GM12878 (cell line): ENCODE measurements at regions not wholly inside any gene's neighbourhood (a gene's known extent, or its start where the extent isn't known, plus 50 kb on each side); places are given as distances from the start of the nearest gene placed in this dataset.

Experiments used
- ATAC-seq: fragments of 200-7000 bp; cut with Tn5 transposase; 3 replicates; pipeline ENCODE4 v1.9.1; 2020; ENCODE audit warnings: mild to moderate bottlenecking, moderate library complexity
- BruUV-seq: library from RNA; stranded (reverse); fragments of 400-500 nt; replicated peaks from 2 replicates; lab custom pipeline; 2021; lab: Mats Ljungman, UMichigan
- CTCF ChIA-PET: fragments of 300-600 bp; sonication (Branson Sonifier 250); formaldehyde crosslinking; extraction: SDS; loops from one replicate; lab custom pipeline; 2021; ENCODE audit warnings: inconsistent platforms; lab: Yijun Ruan, JAX
- POLR2A ChIA-PET: fragments of 350-600 bp; formaldehyde crosslinking; extraction: SDS; loops from one replicate; lab custom pipeline; 2021; ENCODE audit warnings: inconsistent platforms; lab: Charles Lee
- RAD21 ChIA-PET: fragments of 300-600 bp; sonication (Branson Sonifier 250); formaldehyde crosslinking; loops from one replicate; lab custom pipeline; 2023; ENCODE audit warnings: antibody characterized with exemption; ENCODE audit not compliant: unreplicated experiment; lab: Charles Lee
- SMC1A ChIA-PET: fragments of 300-600 bp; sonication (Branson Sonifier 250); formaldehyde crosslinking; loops from one replicate; lab custom pipeline; 2023; ENCODE audit not compliant: unreplicated experiment, uncharacterized antibody; lab: Charles Lee
- DNase-seq: peaks from one replicate; pipeline ENCODE4 v3.0.0-alpha.2; 2011; ENCODE audit warnings: low read depth, low spot score
- FAIRE-seq: peaks from 3 replicates; lab custom pipeline; 2011; peaks lifted over from hg19 to GRCh38; lab: Jason Lieb, UNC
- H2AFZ ChIP-seq: 2 replicates; pipeline ENCODE4 v1.6.0; 2011; ENCODE audit warnings: low read depth, low read length, control low read depth; ENCODE audit not compliant: control insufficient read depth
- H3K27ac ChIP-seq: 2 replicates; pipeline ENCODE4 v1.5.1; 2011; ENCODE audit warnings: control low read depth; ENCODE audit not compliant: control insufficient read depth, insufficient read depth
- H3K27me3 ChIP-seq, 2 experiments: replicated peaks in 1 of 2; 2 replicates each; pipeline versions ENCODE4 v1.6.0 to v1.6.1; 2011; ENCODE audit warnings: low read length in 1 of 2; ENCODE audit not compliant: control insufficient read depth in 2 of 2, insufficient read depth in 2 of 2
- H3K36me3 ChIP-seq, 2 experiments: 2 replicates each; pipeline ENCODE4 v1.5.1; 2011; ENCODE audit warnings: low read length in 1 of 2; ENCODE audit not compliant: control insufficient read depth in 2 of 2, insufficient read depth in 2 of 2
- H3K4me1 ChIP-seq: 2 replicates; pipeline ENCODE4 v1.6.1; 2011; ENCODE audit warnings: mild to moderate bottlenecking, low read length, moderate library complexity, mixed read lengths; ENCODE audit not compliant: control insufficient read depth, insufficient read depth
- H3K4me2 ChIP-seq: 2 replicates; pipeline ENCODE4 v1.6.0; 2011; ENCODE audit warnings: control low read depth; ENCODE audit not compliant: control insufficient read depth, insufficient read depth
- H3K4me3 ChIP-seq: fragments of 200-600 bp; sonication (generic); 2 replicates; pipeline ENCODE4 v1.5.1; 2016
- H3K79me2 ChIP-seq: 2 replicates; pipeline ENCODE4 v1.6.0; 2011; ENCODE audit warnings: low read length; ENCODE audit not compliant: control insufficient read depth, insufficient read depth
- H3K9ac ChIP-seq: 2 replicates; pipeline ENCODE4 v1.8.0; 2011; ENCODE audit warnings: low read length, control low read depth, mixed read lengths; ENCODE audit not compliant: control insufficient read depth, insufficient read depth
- H3K9me3 ChIP-seq: replicated peaks from 3 replicates; pipeline ENCODE4 v1.5.1; 2011; ENCODE audit warnings: mild to moderate bottlenecking, low read length; ENCODE audit not compliant: control insufficient read depth, insufficient read depth
- H4K20me1 ChIP-seq: 2 replicates; pipeline ENCODE4 v1.6.0; 2011; ENCODE audit not compliant: control insufficient read depth, insufficient read depth
- BCL11A ChIP-seq: IDR thresholded peaks from 2 replicates; pipeline ENCODE4 v1.6.1; 2011; ENCODE audit warnings: low read depth, low read length
- ETV6 ChIP-seq, 2 experiments: fragments of 450-650 bp in 1 of 2; IDR thresholded peaks in 1 of 2; conservative IDR thresholded peaks in 1 of 2; 2 replicates each; pipeline ENCODE4 v1.6.1; 2014; ENCODE audit warnings: antibody characterized with exemption in 1 of 2, borderline replicate concordance in 1 of 2, low read depth in 1 of 2, mild to moderate bottlenecking in 1 of 2, moderate library complexity in 1 of 2
- GABPA ChIP-seq: IDR thresholded peaks from 2 replicates; pipeline ENCODE4 v1.6.1; 2014; ENCODE audit warnings: antibody characterized with exemption, low read depth, mild to moderate bottlenecking, inconsistent platforms
- KLF5 ChIP-seq: fragments of 450-650 bp; IDR thresholded peaks from 2 replicates; pipeline ENCODE4 v1.6.1; 2014; ENCODE audit warnings: mild to moderate bottlenecking; ENCODE audit not compliant: partially characterized antibody
- WGBS: methylation state at CpG from one replicate; pipeline ENCODE4 v1.1.6; 2016; ENCODE audit warnings: low lambda C conversion rate; ENCODE audit not compliant: insufficient replicate concordance, insufficient coverage; ENCODE audit errors: missing lambda C conversion rate; 5-methylcytosine and 5-hydroxymethylcytosine counted together
- in situ Hi-C: fragments of 300-500 bp; cut with MboI; formaldehyde crosslinking; loops from 9 replicates; pipeline ENCODE4 v1.14.3; 2018; ENCODE audit warnings: mixed read lengths
- intact Hi-C: fragments of 100-400 bp; cut with micrococcal nuclease; formaldehyde crosslinking; loops from one replicate; pipeline ENCODE4 v1.14.2; 2022; ENCODE audit not compliant: unreplicated experiment
- TF ChIP-seq, protein P1 (sequence below): IDR thresholded peaks from 2 replicates; pipeline ENCODE4 v1.6.1; 2012; ENCODE audit warnings: improper control_type of control experiment, low read depth, low read length; ENCODE audit not compliant: insufficient replicate concordance

DNA sequence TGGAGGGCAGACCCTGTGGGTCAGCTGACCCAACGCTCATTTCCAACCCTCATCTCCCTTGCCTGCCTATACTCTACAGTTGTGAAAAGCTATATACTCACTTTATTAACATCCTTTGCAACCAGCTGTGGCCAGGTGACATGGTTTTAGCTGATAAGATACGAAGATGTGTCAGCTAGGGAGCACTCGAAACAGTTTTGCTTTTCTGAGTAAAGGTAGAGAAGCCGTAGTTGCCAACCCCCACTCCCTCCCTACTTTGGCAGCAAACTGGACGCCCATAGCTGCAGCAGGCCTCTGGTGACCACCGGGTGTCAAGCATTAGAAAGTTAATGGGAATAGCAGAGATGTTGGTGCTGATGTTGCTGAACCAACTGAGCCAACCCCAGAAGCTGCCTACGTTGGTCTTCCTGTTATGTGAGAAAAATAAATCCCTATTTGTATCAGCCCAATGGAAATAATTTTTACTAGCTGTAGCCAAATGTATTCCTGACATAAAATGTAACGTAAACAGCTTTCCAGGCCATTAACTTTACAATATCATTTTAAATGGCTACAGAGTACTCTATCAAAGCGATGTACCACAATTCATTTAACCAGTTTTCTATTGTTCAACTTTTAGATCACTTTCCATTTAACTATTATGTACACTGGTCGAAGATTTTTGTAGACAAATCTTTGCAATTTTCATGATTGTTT lies 98.5 kb upstream of the TMCC3 start:
- no peaks in the 10 kb centered on the region for H3K9me3 ChIP-seq
- FAIRE-seq (no peak), ATAC-seq (no peak), DNase-seq (no peak)
- intact Hi-C loops = no loop called here
- H3K27me3 ChIP-seq = no peaks in the 10 kb centered on the region
- H3K36me3 ChIP-seq = peaks cover 7% of the 10 kb centered on the region in 2 experiments
- no peak overlapping the region for H3K27ac ChIP-seq
- H3K4me3 ChIP-seq = no peak overlapping the region
- WGBS = 84% methylated on average over 10 of the region's 10 CpGs
- H2AFZ ChIP-seq = no peak overlapping the region
- BruUV-seq = no TSS peak
- POLR2A ChIA-PET = no interaction called here
- no peaks in the 10 kb centered on the region for H3K4me1 ChIP-seq
- RAD21 ChIA-PET = interaction anchor here (1.0 kb wide), 1 partner anchor 127 kb away, joined by 4 read pairs; no protein-coding TSS in a partner anchor
- H3K9ac ChIP-seq = no peak overlapping the region
- H3K4me2 ChIP-seq = no peak overlapping the region
- H4K20me1 ChIP-seq = no peaks in the 10 kb centered on the region
- in situ Hi-C loops = no loop called here
- CTCF ChIA-PET = interaction anchor here (0.5 to 1.9 kb wide), 5 partner anchors 14 to 204 kb away, joined by 3 to 8 read pairs (median 3); no protein-coding TSS in a partner anchor
- SMC1A ChIA-PET = interaction anchor here (0.6 to 1.9 kb wide), 6 partner anchors 9 to 668 kb away, joined by 3 to 6 read pairs (median 3); no protein-coding TSS in a partner anchor
- no peaks in the 10 kb centered on the region; the same call in 1 of the 2 replicates for H3K79me2 ChIP-seq
- TF ChIP-seq KLF5 = no peak
- no peak for TF ChIP-seq GABPA
- TF ChIP-seq, protein P1, sequence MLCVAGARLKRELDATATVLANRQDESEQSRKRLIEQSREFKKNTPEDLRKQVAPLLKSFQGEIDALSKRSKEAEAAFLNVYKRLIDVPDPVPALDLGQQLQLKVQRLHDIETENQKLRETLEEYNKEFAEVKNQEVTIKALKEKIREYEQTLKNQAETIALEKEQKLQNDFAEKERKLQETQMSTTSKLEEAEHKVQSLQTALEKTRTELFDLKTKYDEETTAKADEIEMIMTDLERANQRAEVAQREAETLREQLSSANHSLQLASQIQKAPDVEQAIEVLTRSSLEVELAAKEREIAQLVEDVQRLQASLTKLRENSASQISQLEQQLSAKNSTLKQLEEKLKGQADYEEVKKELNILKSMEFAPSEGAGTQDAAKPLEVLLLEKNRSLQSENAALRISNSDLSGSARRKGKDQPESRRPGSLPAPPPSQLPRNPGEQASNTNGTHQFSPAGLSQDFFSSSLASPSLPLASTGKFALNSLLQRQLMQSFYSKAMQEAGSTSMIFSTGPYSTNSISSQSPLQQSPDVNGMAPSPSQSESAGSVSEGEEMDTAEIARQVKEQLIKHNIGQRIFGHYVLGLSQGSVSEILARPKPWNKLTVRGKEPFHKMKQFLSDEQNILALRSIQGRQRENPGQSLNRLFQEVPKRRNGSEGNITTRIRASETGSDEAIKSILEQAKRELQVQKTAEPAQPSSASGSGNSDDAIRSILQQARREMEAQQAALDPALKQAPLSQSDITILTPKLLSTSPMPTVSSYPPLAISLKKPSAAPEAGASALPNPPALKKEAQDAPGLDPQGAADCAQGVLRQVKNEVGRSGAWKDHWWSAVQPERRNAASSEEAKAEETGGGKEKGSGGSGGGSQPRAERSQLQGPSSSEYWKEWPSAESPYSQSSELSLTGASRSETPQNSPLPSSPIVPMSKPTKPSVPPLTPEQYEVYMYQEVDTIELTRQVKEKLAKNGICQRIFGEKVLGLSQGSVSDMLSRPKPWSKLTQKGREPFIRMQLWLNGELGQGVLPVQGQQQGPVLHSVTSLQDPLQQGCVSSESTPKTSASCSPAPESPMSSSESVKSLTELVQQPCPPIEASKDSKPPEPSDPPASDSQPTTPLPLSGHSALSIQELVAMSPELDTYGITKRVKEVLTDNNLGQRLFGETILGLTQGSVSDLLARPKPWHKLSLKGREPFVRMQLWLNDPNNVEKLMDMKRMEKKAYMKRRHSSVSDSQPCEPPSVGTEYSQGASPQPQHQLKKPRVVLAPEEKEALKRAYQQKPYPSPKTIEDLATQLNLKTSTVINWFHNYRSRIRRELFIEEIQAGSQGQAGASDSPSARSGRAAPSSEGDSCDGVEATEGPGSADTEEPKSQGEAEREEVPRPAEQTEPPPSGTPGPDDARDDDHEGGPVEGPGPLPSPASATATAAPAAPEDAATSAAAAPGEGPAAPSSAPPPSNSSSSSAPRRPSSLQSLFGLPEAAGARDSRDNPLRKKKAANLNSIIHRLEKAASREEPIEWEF = no peak
- no peak for TF ChIP-seq BCL11A
- TF ChIP-seq ETV6 (conservative IDR thresholded peaks at IDR 0.05 in 1 of 2, IDR thresholded peaks at IDR 0.05 in 1 of 2; ENCODE audit: borderline replicate concordance in 1 of 2, low read depth in 1 of 2) = no peak
